Stimulated activated naive CD8-positive, alpha-beta T cell treated with anti-CD3 and anti-CD28 coated beads, Interleukin-15, Interleukin-2, amounts not matched to agents 100 ng/mL and 50 ng/mL, for 24 hours (primary cell): ENCODE measurements at regions not wholly inside any gene's neighbourhood (a gene's known extent, or its start where the extent isn't known, plus 50 kb on each side); places are given as distances from the start of the nearest gene placed in this dataset.
"Not testable (repeated sequence)": the region's sequence is repeated elsewhere in the genome, so short reads cannot be mapped to it uniquely, and the experiment has no call there.

Experiments
- H3K27ac Mint-ChIP-seq: one replicate; pipeline ENCODE4 v1.8.0; 2021; ENCODE audit warnings: mild to moderate bottlenecking, mixed read lengths
- H3K27me3 Mint-ChIP-seq: one replicate; pipeline ENCODE4 v1.8.0; 2021; ENCODE audit warnings: mixed read lengths
- H3K36me3 Mint-ChIP-seq: one replicate; pipeline ENCODE4 v1.8.0; 2021; ENCODE audit warnings: low read depth, mixed read lengths
- H3K4me1 Mint-ChIP-seq: one replicate; pipeline ENCODE4 v1.8.0; 2021; ENCODE audit warnings: low read depth, mixed read lengths
- H3K4me3 Mint-ChIP-seq: one replicate; pipeline ENCODE4 v1.8.0; 2021; ENCODE audit warnings: mild to moderate bottlenecking, mixed read lengths
- H3K9me3 Mint-ChIP-seq: one replicate; pipeline ENCODE4 v1.8.0; 2021; ENCODE audit warnings: mixed read lengths

- Mint-ChIP-seq H3K27ac (peak overlapping the region; percentile 45), H3K9me3 (no peaks in the 10 kb centered on the region), H3K27me3 (no peaks in the 10 kb centered on the region), H3K4me3 (no peak overlapping the region), H3K36me3 (no peaks in the 10 kb centered on the region), H3K4me1 (peaks cover 34% of the 10 kb centered on the region)
These were observed 590.2 kb upstream of the TBL1XR1 start for GRCh38 chr3:177787279-177788041.

DNA sequence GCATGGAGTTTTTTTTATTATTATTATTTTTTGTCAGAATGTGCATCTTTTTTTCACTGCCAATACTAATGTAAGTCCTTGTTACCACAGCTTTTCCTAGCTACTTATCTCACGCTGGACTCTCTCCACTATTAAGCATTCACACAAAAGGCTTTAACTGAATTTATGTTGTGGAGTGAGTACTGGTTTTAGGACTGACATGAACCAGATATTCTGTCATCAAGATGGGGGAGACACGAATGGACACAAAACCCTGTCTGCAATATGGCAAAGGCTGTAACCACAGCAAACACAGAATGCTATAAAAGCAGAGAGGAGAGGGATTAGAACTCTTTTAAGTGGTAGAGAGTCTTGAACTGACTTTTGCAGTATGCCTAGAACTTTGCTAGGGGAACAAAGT is 592.2 kb upstream of the TBL1XR1 start:
- Mint-ChIP-seq H3K4me1 (peaks cover 35% of the 10 kb centered on the region), H3K27me3 (no peaks in the 10 kb centered on the region), H3K9me3 (peaks cover 4% of the 10 kb centered on the region), H3K36me3 (no peaks in the 10 kb centered on the region), H3K27ac (no peak overlapping the region), H3K4me3 (no peak overlapping the region)

GRCh38 chr3:177792311-177793030 is 595.2 kb upstream of the TBL1XR1 start:
- no peak overlapping the region for H3K27ac Mint-ChIP-seq
- H3K27me3 Mint-ChIP-seq = no peaks in the 10 kb centered on the region
- peaks cover 6% of the 10 kb centered on the region for H3K9me3 Mint-ChIP-seq
- H3K4me3 Mint-ChIP-seq = no peak overlapping the region
- no peaks in the 10 kb centered on the region for H3K36me3 Mint-ChIP-seq
- peaks cover 38% of the 10 kb centered on the region for H3K4me1 Mint-ChIP-seq

DNA sequence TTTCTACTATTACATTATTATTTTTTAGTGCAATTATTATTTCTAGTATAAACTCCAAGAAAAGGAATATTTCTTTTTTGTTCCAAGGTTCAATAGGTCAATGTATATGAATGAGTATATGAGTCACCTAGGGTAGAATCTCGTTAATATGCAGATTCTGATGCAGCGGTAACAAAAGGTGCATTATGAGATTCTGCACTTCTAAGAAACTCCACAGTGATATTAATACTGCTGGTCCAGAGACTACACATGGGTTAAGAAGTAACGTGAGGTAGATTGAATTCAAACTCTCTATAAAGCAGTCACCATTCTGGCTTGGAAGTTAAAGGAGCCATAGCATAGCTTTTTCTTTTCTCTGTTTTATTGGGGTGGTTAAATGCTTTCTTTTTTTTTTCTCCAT is 596.2 kb upstream of the TBL1XR1 start:
- Mint-ChIP-seq H3K27me3 (no peaks in the 10 kb centered on the region), H3K4me3 (no peak overlapping the region), H3K4me1 (peaks cover 35% of the 10 kb centered on the region), H3K9me3 (peaks cover 6% of the 10 kb centered on the region), H3K27ac (no peak overlapping the region), H3K36me3 (no peaks in the 10 kb centered on the region)

DNA sequence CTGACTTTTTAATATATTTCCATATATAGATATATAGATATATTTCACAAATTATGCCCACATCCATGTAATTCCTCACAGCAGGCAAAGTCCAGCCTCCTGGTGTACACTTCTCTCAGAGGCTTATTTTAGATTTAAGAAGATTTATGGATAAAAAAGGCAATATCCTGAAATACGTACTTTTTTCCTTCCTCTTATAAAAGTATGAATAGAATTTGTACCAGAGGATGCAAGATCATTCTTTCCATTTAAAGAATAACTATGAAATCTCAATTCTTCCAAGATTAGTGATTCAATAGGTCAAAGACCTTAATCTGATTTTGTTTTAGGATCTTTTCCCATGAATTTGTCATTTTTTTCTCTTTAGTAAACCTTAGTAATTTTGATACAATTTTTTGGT is 597.9 kb upstream of the TBL1XR1 start:
- Mint-ChIP-seq H3K27me3 (no peaks in the 10 kb centered on the region), H3K4me1 (peaks cover 38% of the 10 kb centered on the region), H3K27ac (peak overlapping the region; percentile 94), H3K9me3 (peaks cover 6% of the 10 kb centered on the region), H3K36me3 (no peaks in the 10 kb centered on the region), H3K4me3 (peak overlapping the region; percentile 36)

GRCh38 chr3:177795859-177796258 is 598.6 kb upstream of the TBL1XR1 start:
- Mint-ChIP-seq H3K4me3 (peak overlapping the region; percentile 36), H3K4me1 (peaks cover 44% of the 10 kb centered on the region), H3K36me3 (no peaks in the 10 kb centered on the region), H3K27ac (peak overlapping the region; percentile 94), H3K27me3 (no peaks in the 10 kb centered on the region), H3K9me3 (peaks cover 6% of the 10 kb centered on the region)

DNA sequence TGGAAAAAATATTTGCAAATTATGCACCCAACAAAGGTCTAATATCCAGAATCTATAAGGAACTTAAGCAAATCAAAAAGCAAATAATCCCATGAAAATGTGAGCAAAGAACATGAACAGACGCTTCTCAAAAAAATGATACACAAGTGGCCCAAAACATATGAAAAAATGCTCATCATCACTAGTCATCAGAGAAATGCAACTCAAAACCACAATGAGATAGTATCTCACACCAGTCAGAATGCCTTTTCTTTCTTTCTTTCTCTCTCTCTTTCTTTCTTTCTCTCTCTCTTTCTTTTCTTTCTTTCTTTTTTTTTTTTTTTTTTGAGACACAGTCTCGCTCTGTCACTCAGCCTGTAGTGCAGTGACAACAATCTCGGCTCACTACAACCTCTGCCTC is 602.9 kb upstream of the TBL1XR1 start:
- H3K9me3 Mint-ChIP-seq, H3K4me3 Mint-ChIP-seq, H3K27me3 Mint-ChIP-seq, H3K36me3 Mint-ChIP-seq: not testable (repeated sequence)
- Mint-ChIP-seq H3K27ac (peak overlapping the region; percentile 34), H3K4me1 (peaks cover 38% of the 10 kb centered on the region)

GRCh38 chr3:177800561-177800960 is 603.3 kb upstream of the TBL1XR1 start:
- no peak overlapping the region for H3K4me3 Mint-ChIP-seq
- no peak overlapping the region for H3K27ac Mint-ChIP-seq
- no peaks in the 10 kb centered on the region for H3K9me3 Mint-ChIP-seq
- H3K4me1 Mint-ChIP-seq = peaks cover 34% of the 10 kb centered on the region
- no peaks in the 10 kb centered on the region for H3K36me3 Mint-ChIP-seq
- H3K27me3 Mint-ChIP-seq = no peaks in the 10 kb centered on the region

- Mint-ChIP-seq H3K4me3 (no peak overlapping the region), H3K4me1 (peaks cover 21% of the 10 kb centered on the region), H3K36me3 (no peaks in the 10 kb centered on the region), H3K27me3 (no peaks in the 10 kb centered on the region), H3K9me3 (no peaks in the 10 kb centered on the region), H3K27ac (no peak overlapping the region)
These were observed 605.0 kb upstream of the TBL1XR1 start for GRCh38 chr3:177802151-177802900.

DNA sequence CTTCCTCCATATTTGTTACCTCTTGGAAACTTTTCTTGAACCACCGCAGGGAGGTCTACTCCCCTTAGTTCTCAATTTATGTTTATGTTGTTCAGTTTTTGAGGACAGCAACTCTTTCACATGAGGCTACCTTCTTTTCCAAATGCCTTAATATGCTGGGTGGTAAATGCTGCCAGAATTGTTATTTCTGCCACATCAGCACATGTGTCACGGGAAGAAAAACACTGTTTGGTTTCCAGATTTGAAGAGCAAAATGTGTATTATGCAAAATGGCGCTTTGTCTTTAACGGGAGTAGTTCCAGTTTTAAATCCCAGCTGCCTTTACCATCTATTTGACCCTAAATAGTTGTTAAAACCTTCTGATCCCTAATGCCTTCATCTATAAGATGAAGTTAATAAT is 606.2 kb upstream of the TBL1XR1 start:
- Mint-ChIP-seq H3K27ac (no peak overlapping the region), H3K27me3 (no peaks in the 10 kb centered on the region), H3K4me1 (peaks cover 15% of the 10 kb centered on the region), H3K4me3 (no peak overlapping the region), H3K9me3 (no peaks in the 10 kb centered on the region), H3K36me3 (no peaks in the 10 kb centered on the region)

GRCh38 chr3:177804032-177804431 is 606.8 kb upstream of the TBL1XR1 start:
- Mint-ChIP-seq H3K36me3 (no peaks in the 10 kb centered on the region), H3K4me1 (peaks cover 15% of the 10 kb centered on the region), H3K27ac (no peak overlapping the region), H3K4me3 (no peak overlapping the region), H3K9me3 (no peaks in the 10 kb centered on the region), H3K27me3 (no peaks in the 10 kb centered on the region)

DNA sequence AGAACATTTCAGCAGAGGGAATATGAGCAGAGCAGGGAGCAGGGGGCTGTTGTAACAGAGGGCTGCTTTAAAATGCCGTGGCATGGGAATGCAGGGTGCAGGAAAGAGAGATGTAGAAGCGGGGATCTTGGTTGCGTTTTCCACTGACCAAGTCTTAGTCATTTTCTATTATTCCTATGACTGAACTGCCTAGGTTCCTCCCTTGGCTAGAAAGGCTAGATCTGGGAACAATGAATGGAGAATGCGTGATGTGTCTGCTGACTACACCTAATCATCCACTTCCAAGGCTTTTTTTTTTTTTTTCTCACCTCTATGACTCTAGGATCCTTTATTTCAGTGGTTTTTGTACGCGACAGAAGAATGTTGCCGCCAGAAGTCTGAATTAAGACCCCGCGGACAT is 607.4 kb upstream of the TBL1XR1 start:
- H3K4me1 Mint-ChIP-seq = peaks cover 14% of the 10 kb centered on the region
- H3K27ac Mint-ChIP-seq = no peak overlapping the region
- no peaks in the 10 kb centered on the region for H3K9me3 Mint-ChIP-seq
- H3K27me3 Mint-ChIP-seq = no peaks in the 10 kb centered on the region
- no peak overlapping the region for H3K4me3 Mint-ChIP-seq
- H3K36me3 Mint-ChIP-seq = no peaks in the 10 kb centered on the region

DNA sequence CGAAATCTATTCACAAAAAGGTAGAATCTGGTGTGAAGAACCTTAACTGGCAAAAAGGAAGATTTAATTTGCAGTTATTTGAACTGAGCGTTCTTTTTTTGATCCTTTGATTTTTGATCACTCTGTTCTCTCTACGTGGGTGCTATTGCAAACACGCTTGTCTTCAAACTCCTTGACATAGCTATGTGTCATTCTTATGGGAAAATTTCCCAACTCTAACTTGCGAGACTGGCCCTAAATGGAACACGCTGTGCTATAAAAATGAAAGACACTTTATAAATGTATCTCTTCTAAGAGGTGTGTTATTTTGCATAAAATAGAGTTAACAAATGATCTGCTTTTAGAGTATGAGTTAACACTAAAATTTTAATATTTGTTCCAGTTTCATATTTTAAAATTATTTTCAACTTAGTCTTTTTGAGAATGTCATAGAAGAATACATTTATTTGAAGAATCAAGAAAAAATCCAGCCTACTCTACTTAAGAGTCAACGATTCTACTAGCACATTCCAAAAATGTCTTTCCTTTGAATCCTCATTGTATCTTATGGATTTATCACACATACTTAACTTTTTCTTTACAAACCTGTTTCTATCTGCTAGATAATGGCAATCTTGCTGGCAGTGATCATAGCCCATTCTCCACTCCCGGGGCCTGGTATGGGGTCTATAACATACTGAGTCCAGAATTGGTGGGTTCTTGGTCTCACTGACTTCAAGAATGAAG is 610.0 kb upstream of the TBL1XR1 start:
- no peaks in the 10 kb centered on the region for H3K9me3 Mint-ChIP-seq
- H3K27ac Mint-ChIP-seq = no peak overlapping the region
- H3K4me3 Mint-ChIP-seq = no peak overlapping the region
- no peaks in the 10 kb centered on the region for H3K27me3 Mint-ChIP-seq
- peaks cover 28% of the 10 kb centered on the region for H3K4me1 Mint-ChIP-seq
- H3K36me3 Mint-ChIP-seq = no peaks in the 10 kb centered on the region

- H3K4me1 Mint-ChIP-seq = peaks cover 31% of the 10 kb centered on the region
- not testable (repeated sequence) for H3K27ac Mint-ChIP-seq, H3K36me3 Mint-ChIP-seq, H3K9me3 Mint-ChIP-seq, H3K27me3 Mint-ChIP-seq, H3K4me3 Mint-ChIP-seq
These were observed 611.7 kb upstream of the TBL1XR1 start for GRCh38 chr3:177808928-177809478.
